Endothelial cell (in vitro differentiated cells): ENCODE measurements at regions not wholly inside any gene's neighbourhood (a gene's known extent, or its start where the extent isn't known, plus 50 kb on each side); places are given as distances from the start of the nearest gene placed in this dataset.

ENCODE experiments used
- DNase-seq: peaks from one replicate; pipeline ENCODE4 v3.0.0; 2021; ENCODE audit warnings: low spot score
- H3K27ac Mint-ChIP-seq: one replicate; pipeline ENCODE4 v1.8.0; 2021; ENCODE audit warnings: mixed read lengths, inconsistent platforms; ENCODE audit not compliant: unreplicated experiment
- H3K27me3 Mint-ChIP-seq: one replicate; pipeline ENCODE4 v1.8.0; 2021; ENCODE audit warnings: mild to moderate bottlenecking, moderate library complexity, mixed read lengths, inconsistent platforms; ENCODE audit not compliant: unreplicated experiment
- H3K36me3 Mint-ChIP-seq: one replicate; pipeline ENCODE4 v1.8.0; 2021; ENCODE audit warnings: mild to moderate bottlenecking, low read depth, mixed read lengths, inconsistent platforms; ENCODE audit not compliant: unreplicated experiment
- H3K4me1 Mint-ChIP-seq: one replicate; pipeline ENCODE4 v1.8.0; 2021; ENCODE audit warnings: mild to moderate bottlenecking, mixed read lengths, inconsistent platforms; ENCODE audit not compliant: unreplicated experiment
- H3K4me3 Mint-ChIP-seq: one replicate; pipeline ENCODE4 v1.8.0; 2021; ENCODE audit warnings: mild to moderate bottlenecking, mixed read lengths, inconsistent platforms; ENCODE audit not compliant: unreplicated experiment
- H3K9me3 Mint-ChIP-seq: one replicate; pipeline ENCODE4 v1.8.0; 2021; ENCODE audit warnings: mixed read lengths, inconsistent platforms; ENCODE audit not compliant: unreplicated experiment
- CTCF ChIP-seq: fragments of 200-600 bp; sonication (generic); IDR thresholded peaks from one replicate; pipeline ENCODE4 v1.5.0; 2021; ENCODE audit warnings: antibody characterized with exemption; ENCODE audit not compliant: unreplicated experiment

- Mint-ChIP-seq H3K4me3 (no peak overlapping the region), H3K4me1 (no peaks in the 10 kb centered on the region), H3K9me3 (no peaks in the 10 kb centered on the region), H3K27ac (no peak overlapping the region), H3K27me3 (peaks cover 3% of the 10 kb centered on the region), H3K36me3 (no peaks in the 10 kb centered on the region)
- DNase-seq = no peak
- no peak for TF ChIP-seq CTCF
Observed at GRCh38 chr6:6918216-6918983, 189.4 kb upstream of the RREB1 start.

- H3K27ac Mint-ChIP-seq = no peak overlapping the region
- H3K4me1 Mint-ChIP-seq = no peaks in the 10 kb centered on the region
- TF ChIP-seq CTCF = no peak
- H3K4me3 Mint-ChIP-seq = no peak overlapping the region
- H3K9me3 Mint-ChIP-seq = no peaks in the 10 kb centered on the region
- DNase-seq = no peak
- H3K27me3 Mint-ChIP-seq = peaks cover 3% of the 10 kb centered on the region
- no peaks in the 10 kb centered on the region for H3K36me3 Mint-ChIP-seq
Observed at GRCh38 chr6:6919173-6919572, 188.6 kb upstream of the RREB1 start.

GRCh38 chr6:6920114-6920986 lies 187.4 kb upstream of the RREB1 start:
- H3K36me3 Mint-ChIP-seq = no peaks in the 10 kb centered on the region
- H3K9me3 Mint-ChIP-seq = no peaks in the 10 kb centered on the region
- TF ChIP-seq CTCF = no peak
- no peaks in the 10 kb centered on the region for H3K4me1 Mint-ChIP-seq
- no peak for DNase-seq
- H3K27me3 Mint-ChIP-seq = peaks cover 3% of the 10 kb centered on the region
- no peak overlapping the region for H3K4me3 Mint-ChIP-seq
- H3K27ac Mint-ChIP-seq = no peak overlapping the region

- no peaks in the 10 kb centered on the region for H3K9me3 Mint-ChIP-seq
- H3K4me1 Mint-ChIP-seq = no peaks in the 10 kb centered on the region
- no peaks in the 10 kb centered on the region for H3K36me3 Mint-ChIP-seq
- no peak overlapping the region for H3K4me3 Mint-ChIP-seq
- H3K27ac Mint-ChIP-seq = no peak overlapping the region
- no peak for DNase-seq
- H3K27me3 Mint-ChIP-seq = peaks cover 3% of the 10 kb centered on the region
- TF ChIP-seq CTCF = no peak
Observed at GRCh38 chr6:6920987-6921313, 186.8 kb upstream of the RREB1 start.

GRCh38 chr6:6922166-6922565 lies 185.6 kb upstream of the RREB1 start:
- no peak overlapping the region for H3K4me3 Mint-ChIP-seq
- H3K27ac Mint-ChIP-seq = no peak overlapping the region
- H3K4me1 Mint-ChIP-seq = peaks cover 2% of the 10 kb centered on the region
- peaks cover 3% of the 10 kb centered on the region for H3K27me3 Mint-ChIP-seq
- TF ChIP-seq CTCF = no peak
- no peaks in the 10 kb centered on the region for H3K9me3 Mint-ChIP-seq
- no peaks in the 10 kb centered on the region for H3K36me3 Mint-ChIP-seq
- no peak for DNase-seq
